LHCN-M2 (cell line): ENCODE measurements at regions not wholly inside any gene's neighbourhood (a gene's known extent, or its start where the extent isn't known, plus 50 kb on each side); places are given as distances from the start of the nearest gene placed in this dataset.

Experiments used
- DNase-seq: peaks from one replicate; pipeline ENCODE4 v3.0.0-alpha.2; 2012; ENCODE audit warnings: low read depth

GRCh38 chr18:49694402-49694801 is 118.9 kb downstream of the ACAA2 start:
- DNase-seq = no peak

- DNase-seq = no peak
Observed at GRCh38 chr18:49693717-49694005, 119.7 kb downstream of the ACAA2 start.

- no peak for DNase-seq
Observed at GRCh38 chr18:49692906-49693716, 120.2 kb downstream of the ACAA2 start.

- DNase-seq = peak; percentile 86
Observed at GRCh38 chr18:49691177-49691608, 122.1 kb downstream of the ACAA2 start.

GRCh38 chr18:49690312-49690711 is 123.0 kb downstream of the ACAA2 start:
- DNase-seq = peak; percentile 89

GRCh38 chr18:49685231-49685942 is 123.5 kb downstream of the LIPG start:
- no peak for DNase-seq

- DNase-seq = peak; percentile 31
Observed at GRCh38 chr18:49682803-49683190, 120.9 kb downstream of the LIPG start.

GRCh38 chr18:49682173-49682802 is 120.4 kb downstream of the LIPG start:
- DNase-seq = peak; percentile 31

GRCh38 chr18:49681387-49681786 is 119.5 kb downstream of the LIPG start:
- DNase-seq = no peak

GRCh38 chr18:49678440-49678839 is 116.6 kb downstream of the LIPG start:
- DNase-seq = no peak

- DNase-seq = no peak
Observed at GRCh38 chr18:49677762-49678413, 116.0 kb downstream of the LIPG start.

GRCh38 chr18:49677081-49677480 is 115.2 kb downstream of the LIPG start:
- peak; percentile 21 for DNase-seq

- DNase-seq = no peak
Observed at GRCh38 chr18:49673281-49673680, 111.4 kb downstream of the LIPG start.

GRCh38 chr18:49672853-49673252 is 111.0 kb downstream of the LIPG start:
- no peak for DNase-seq

- DNase-seq = no peak
Observed at GRCh38 chr18:49669403-49669802, 107.5 kb downstream of the LIPG start.

- DNase-seq = peak; percentile 45
Observed at GRCh38 chr18:49668574-49669275, 106.9 kb downstream of the LIPG start.

- no peak for DNase-seq
Observed at GRCh38 chr18:49667462-49667861, 105.6 kb downstream of the LIPG start.

GRCh38 chr18:49666045-49666775 is 104.4 kb downstream of the LIPG start:
- DNase-seq = peak; percentile 67

GRCh38 chr18:49663899-49664890 is 102.3 kb downstream of the LIPG start:
- no peak for DNase-seq

GRCh38 chr18:49662506-49662905 is 100.6 kb downstream of the LIPG start:
- no peak for DNase-seq
